ENCODE measurements at regions not wholly inside any gene's neighbourhood (a gene's known extent, or its start where the extent isn't known, plus 50 kb on each side); places are given as distances from the start of the nearest gene placed in this dataset.
A peak's percentile ranks its signal among the peaks of the same experiment; 100 is the strongest.
"Not testable (repeated sequence)": the region's sequence is repeated elsewhere in the genome, so short reads cannot be mapped to it uniquely, and the experiment has no call there.

DNA sequence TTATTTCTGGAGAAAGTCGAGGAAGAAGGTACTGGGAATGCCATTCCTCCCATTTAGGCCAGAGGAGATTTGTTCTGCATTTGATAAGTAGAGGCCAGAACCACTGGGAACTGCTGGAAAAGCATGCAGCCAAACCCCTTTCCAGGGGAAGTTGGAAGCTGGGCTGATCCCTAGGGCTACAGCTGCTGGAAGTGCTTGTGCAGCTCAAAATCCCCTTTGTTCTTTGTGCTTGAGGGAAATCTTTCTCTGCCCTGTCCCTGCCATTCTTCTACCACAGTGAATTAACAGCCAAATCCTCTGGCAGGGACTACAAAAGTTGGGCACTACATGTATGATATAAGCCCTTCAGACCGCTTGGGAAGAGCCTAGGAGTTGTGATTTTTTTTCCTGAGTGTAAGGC lies 734.1 kb downstream of the LRRIQ3 start:
- DNase-seq (ENCODE audit: low read depth): no peak
- no peak for TF ChIP-seq CTCF (conservative IDR thresholded peaks at IDR 0.05; ENCODE audit: low read depth, low read length)

GRCh38 chr1:73452522-73452921 lies 745.5 kb downstream of the LRRIQ3 start:
- no peak overlapping the region for H3K4me3 ChIP-seq (ENCODE audit: low read length)
- DNase-seq (ENCODE audit: low read depth): peak; percentile 0
- peak; percentile 51 for TF ChIP-seq CTCF (conservative IDR thresholded peaks at IDR 0.05; ENCODE audit: low read depth, low read length)

More for the DNA sequence above, 734.1 kb downstream of the LRRIQ3 start:
- no peak overlapping the region for H3K4me3 ChIP-seq (ENCODE audit: low read length)

GRCh38 chr1:73450668-73451067 lies 747.3 kb downstream of the LRRIQ3 start:
- not testable (repeated sequence) for H3K4me3 ChIP-seq (ENCODE audit: low read length); DNase-seq (ENCODE audit: low read depth)

- no peak for DNase-seq (ENCODE audit: low read depth)
- no peak for TF ChIP-seq CTCF (conservative IDR thresholded peaks at IDR 0.05; ENCODE audit: low read depth, low read length)
- H3K4me3 ChIP-seq (ENCODE audit: low read length): no peak overlapping the region
These were observed 786.5 kb downstream of the LRRIQ3 start for GRCh38 chr1:73411479-73411878.

- no peak for TF ChIP-seq CTCF (conservative IDR thresholded peaks at IDR 0.05; ENCODE audit: low read depth, low read length)
- no peak for DNase-seq (ENCODE audit: low read depth)
- H3K4me3 ChIP-seq (ENCODE audit: low read length): no peak overlapping the region
These were observed 796.3 kb downstream of the LRRIQ3 start for GRCh38 chr1:73401666-73402065.

GRCh38 chr1:73382966-73383365 lies 815.0 kb downstream of the LRRIQ3 start:
- no peak overlapping the region for H3K4me3 ChIP-seq (ENCODE audit: low read length)
- DNase-seq (ENCODE audit: low read depth): no peak
- TF ChIP-seq CTCF (conservative IDR thresholded peaks at IDR 0.05; ENCODE audit: low read depth, low read length): no peak

- DNase-seq (ENCODE audit: low read depth): no peak
- TF ChIP-seq CTCF (conservative IDR thresholded peaks at IDR 0.05; ENCODE audit: low read depth, low read length): no peak
- H3K4me3 ChIP-seq (ENCODE audit: low read length): no peak overlapping the region
These were observed 831.1 kb downstream of the LRRIQ3 start for GRCh38 chr1:73366734-73367413.

Data from retinal pigment epithelial cell (primary cell).